Heart left ventricle (tissue), 13 donors: ENCODE measurements at regions not wholly inside any gene's neighbourhood (a gene's known extent, or its start where the extent isn't known, plus 50 kb on each side); places are given as distances from the start of the nearest gene placed in this dataset.

Experiments
- POLR2A ChIP-seq, 2 donors: fragments of 450-650 bp; IDR thresholded peaks; one replicate each; pipeline ENCODE4 v1.6.1; 2017; ENCODE audit warnings: antibody characterized with exemption in 2 of 2, mild to moderate bottlenecking in 2 of 2, moderate library complexity in 2 of 2
- TF ChIP-seq, protein P1 (sequence below), 12 donors: fragments of 200-600 bp; sonication (generic) in 4 of 12; IDR thresholded peaks; one replicate each; pipeline versions ENCODE4 v1.5.0 to v1.8.0; 2018 to 2022; ENCODE audit warnings: antibody characterized with exemption in 12 of 12, mild to moderate bottlenecking in 5 of 12
- donor health status: ischemic (EF 13 %, LVEDD 7.1; RV severe dilation, severe dysfunction).
- donor health status: DM: no; HTN: yes; CAD: no.
- donor health status: DM: no; HTN: no; CAD: no.
- donor health status: ischemic (EF 25% LVEDD 6.9; RV normal size, moderate dysfunction).
- donor health status: ischemic (EF 25% LVEDD 5.7; RV mildly dilated, moderate dysfunction).
- donor health status: ischemic (EF 35%, LVEDD 5.7; RV mildly dilated, moderate dysfunction).
- donor health status: nonischemic (EF 11% LVEDD 7.7; RV severe dilation, severe dysfunction).
- donor health status: DM: yes; HTN: yes; CAD: no.
- donor health status: PGD.
- donor health status: ischemic (EF 29% LVEDD 5.4; RV normal size, mild dysfunction).
- donor health status: nonischemic (EF 23%, LVEDD 6.1; RV moderate dilation, normal function).

DNA sequence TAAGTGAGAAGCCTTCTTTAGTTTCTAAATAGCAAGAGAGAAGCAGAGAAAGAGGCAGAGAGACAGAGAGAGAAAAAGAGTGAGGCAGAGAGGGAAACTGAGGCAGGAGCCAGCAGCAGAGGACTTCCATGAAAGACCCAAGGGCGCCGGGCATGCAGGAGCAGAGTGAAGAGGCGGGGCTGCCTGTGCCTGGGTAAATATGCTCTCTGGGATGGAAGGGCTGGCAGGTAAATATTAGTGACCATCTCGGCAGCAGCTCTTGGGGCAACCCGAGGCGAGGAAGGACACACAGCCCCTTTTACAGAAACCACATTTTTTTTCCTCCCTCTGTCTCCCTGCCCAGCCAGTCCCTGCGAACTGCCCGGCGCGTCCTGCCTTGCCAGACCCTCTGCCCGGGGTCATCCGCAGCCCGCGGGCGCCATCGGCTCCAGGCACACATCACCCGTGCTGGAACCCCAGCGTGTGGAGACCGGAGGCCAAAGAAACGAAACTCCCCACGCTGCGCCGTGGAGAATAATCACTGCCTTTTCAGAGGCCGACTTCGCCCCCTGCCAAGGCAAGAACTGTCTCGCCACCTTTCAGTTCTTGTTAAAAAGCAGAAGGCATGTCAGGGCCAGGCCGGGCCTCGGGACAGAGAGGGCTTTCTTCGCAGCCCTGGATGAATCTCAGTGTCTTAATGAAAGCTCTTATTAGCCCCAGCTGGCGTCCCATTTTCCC lies 61.3 kb downstream of the BOD1 start:
- TF ChIP-seq, protein P1, sequence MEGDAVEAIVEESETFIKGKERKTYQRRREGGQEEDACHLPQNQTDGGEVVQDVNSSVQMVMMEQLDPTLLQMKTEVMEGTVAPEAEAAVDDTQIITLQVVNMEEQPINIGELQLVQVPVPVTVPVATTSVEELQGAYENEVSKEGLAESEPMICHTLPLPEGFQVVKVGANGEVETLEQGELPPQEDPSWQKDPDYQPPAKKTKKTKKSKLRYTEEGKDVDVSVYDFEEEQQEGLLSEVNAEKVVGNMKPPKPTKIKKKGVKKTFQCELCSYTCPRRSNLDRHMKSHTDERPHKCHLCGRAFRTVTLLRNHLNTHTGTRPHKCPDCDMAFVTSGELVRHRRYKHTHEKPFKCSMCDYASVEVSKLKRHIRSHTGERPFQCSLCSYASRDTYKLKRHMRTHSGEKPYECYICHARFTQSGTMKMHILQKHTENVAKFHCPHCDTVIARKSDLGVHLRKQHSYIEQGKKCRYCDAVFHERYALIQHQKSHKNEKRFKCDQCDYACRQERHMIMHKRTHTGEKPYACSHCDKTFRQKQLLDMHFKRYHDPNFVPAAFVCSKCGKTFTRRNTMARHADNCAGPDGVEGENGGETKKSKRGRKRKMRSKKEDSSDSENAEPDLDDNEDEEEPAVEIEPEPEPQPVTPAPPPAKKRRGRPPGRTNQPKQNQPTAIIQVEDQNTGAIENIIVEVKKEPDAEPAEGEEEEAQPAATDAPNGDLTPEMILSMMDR (IDR thresholded peaks at IDR 0.05): no peak
- TF ChIP-seq POLR2A (IDR thresholded peaks at IDR 0.05): no peak
